Neural cell (in vitro differentiated cells): ENCODE measurements at regions not wholly inside any gene's neighbourhood (a gene's known extent, or its start where the extent isn't known, plus 50 kb on each side); places are given as distances from the start of the nearest gene placed in this dataset.

Source experiments
- CTCF ChIP-seq: fragments of 450-650 bp; IDR thresholded peaks from 2 replicates; pipeline ENCODE4 v1.5.1; 2014; ENCODE audit warnings: antibody characterized with exemption, mild to moderate bottlenecking, moderate library complexity; ENCODE audit not compliant: poor library complexity, severe bottlenecking
- EP300 ChIP-seq: fragments of 450-650 bp; conservative IDR thresholded peaks from 2 replicates; pipeline ENCODE4 v1.6.1; 2014; ENCODE audit warnings: antibody characterized with exemption, mild to moderate bottlenecking, moderate library complexity; ENCODE audit not compliant: poor library complexity, severe bottlenecking
- EZH2 ChIP-seq: fragments of 200-600, 300-800 bp; shearing (Covaris generic), sonication (generic); IDR thresholded peaks from 2 replicates; pipeline ENCODE4 v1.6.1; 2014; ENCODE audit warnings: antibody characterized with exemption, low read length, borderline replicate concordance, mild to moderate bottlenecking; ENCODE audit not compliant: insufficient read depth, poor library complexity, severe bottlenecking
- POLR2AphosphoS5 ChIP-seq: IDR thresholded peaks from 2 replicates; pipeline ENCODE4 v1.6.1; 2012
- RAD21 ChIP-seq: fragments of 450-650 bp; conservative IDR thresholded peaks from 2 replicates; pipeline ENCODE4 v1.6.1; 2014; ENCODE audit warnings: antibody characterized with exemption, mild to moderate bottlenecking, moderate library complexity

DNA sequence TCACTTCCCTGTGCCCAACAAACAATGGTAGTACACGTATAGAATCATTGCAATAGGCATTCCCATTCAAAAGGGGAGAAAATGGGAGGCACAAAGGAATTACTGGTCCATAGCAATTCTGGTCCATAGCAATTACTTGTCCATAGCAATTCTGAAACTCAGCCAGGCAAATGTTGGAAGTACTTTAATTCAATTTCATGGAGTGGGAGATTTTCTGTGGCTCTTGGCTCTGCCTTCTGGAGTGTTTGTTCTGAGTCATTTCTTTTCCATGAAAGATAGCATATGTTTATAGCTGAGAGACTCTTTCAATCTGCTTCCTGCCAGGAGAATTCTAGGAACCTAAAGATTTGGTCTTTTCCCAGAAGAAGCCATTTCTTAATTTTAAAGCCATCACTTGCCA, 182.8 kb upstream of the ELAC2 start:
- TF ChIP-seq CTCF: no peak
- TF ChIP-seq EP300: no peak
- TF ChIP-seq POLR2AphosphoS5: no peak
- no peak for TF ChIP-seq EZH2
- TF ChIP-seq RAD21: no peak
